ENCODE measurements at regions not wholly inside any gene's neighbourhood (a gene's known extent, or its start where the extent isn't known, plus 50 kb on each side); places are given as distances from the start of the nearest gene placed in this dataset.

DNA sequence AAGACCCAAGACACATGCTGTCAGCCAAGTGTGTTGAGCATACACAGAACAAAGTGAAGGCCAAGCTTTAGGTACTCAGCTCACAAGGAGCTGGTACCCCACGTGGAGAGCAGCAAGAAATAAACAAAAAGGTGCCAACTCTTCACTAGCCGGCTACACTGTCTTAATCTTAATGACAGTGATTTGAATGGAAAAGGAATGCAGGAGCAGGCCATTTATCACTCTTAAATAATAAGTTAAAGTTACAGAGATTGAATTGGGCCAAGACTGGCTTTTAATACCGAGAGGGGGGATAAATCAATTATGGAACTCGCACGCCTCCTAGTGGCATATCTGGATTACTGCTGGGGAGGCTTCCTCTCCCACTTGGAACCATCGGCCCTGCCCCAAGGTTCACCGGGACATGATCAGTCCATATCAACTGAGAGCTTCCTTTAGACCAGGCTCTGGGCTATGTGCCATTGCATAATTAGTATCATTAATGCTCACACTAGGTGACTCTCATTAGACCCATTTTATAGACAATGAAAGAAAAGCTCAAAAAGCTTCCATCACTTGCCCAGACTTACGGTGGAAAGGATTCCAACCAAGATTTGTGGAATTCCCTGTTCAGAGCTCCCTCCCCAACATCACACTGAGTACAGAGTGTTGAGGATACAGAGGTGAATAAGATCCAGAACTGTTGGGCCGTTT, 94.0 kb downstream of the ACTL7B start:
- H3K36me3 ChIP-seq: no peaks in the 10 kb centered on the region
- no peaks in the 10 kb centered on the region for H3K27me3 ChIP-seq
- no peaks in the 10 kb centered on the region for H3K9me3 ChIP-seq
- no peak overlapping the region for H3K27ac ChIP-seq
- H3K4me1 ChIP-seq: no peaks in the 10 kb centered on the region
- no peak overlapping the region for H3K4me3 ChIP-seq
- DNase-seq (ENCODE audit: low spot score): peak; percentile 70
- TF ChIP-seq, protein P1, sequence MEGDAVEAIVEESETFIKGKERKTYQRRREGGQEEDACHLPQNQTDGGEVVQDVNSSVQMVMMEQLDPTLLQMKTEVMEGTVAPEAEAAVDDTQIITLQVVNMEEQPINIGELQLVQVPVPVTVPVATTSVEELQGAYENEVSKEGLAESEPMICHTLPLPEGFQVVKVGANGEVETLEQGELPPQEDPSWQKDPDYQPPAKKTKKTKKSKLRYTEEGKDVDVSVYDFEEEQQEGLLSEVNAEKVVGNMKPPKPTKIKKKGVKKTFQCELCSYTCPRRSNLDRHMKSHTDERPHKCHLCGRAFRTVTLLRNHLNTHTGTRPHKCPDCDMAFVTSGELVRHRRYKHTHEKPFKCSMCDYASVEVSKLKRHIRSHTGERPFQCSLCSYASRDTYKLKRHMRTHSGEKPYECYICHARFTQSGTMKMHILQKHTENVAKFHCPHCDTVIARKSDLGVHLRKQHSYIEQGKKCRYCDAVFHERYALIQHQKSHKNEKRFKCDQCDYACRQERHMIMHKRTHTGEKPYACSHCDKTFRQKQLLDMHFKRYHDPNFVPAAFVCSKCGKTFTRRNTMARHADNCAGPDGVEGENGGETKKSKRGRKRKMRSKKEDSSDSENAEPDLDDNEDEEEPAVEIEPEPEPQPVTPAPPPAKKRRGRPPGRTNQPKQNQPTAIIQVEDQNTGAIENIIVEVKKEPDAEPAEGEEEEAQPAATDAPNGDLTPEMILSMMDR (IDR thresholded peaks at IDR 0.05): peak; percentile 84 to 93

DNA sequence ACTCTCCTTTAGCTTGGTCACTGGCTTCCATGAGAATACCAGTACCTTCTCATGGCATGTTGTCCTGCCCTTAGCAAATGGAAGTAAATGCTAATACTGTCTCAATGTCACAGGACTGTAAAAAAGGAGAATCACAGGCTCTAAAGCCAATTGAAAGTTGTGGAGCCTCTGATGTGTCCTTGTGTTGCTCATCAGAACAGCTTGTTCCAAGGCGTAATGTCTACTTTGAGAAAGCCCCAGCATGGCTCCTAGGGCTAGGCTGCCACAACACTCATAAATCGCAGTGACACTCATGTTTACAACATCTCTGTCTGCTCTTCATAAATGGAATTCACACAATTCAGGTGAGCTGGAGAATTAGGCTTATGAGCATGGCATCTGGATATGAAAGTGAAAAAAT, 94.9 kb downstream of the ACTL7B start:
- no peak overlapping the region for H3K4me3 ChIP-seq
- H3K9me3 ChIP-seq: no peaks in the 10 kb centered on the region
- H3K4me1 ChIP-seq: no peaks in the 10 kb centered on the region
- H3K27ac ChIP-seq: no peak overlapping the region
- no peaks in the 10 kb centered on the region for H3K27me3 ChIP-seq
- DNase-seq (ENCODE audit: low spot score): no peak
- TF ChIP-seq, protein P1 (IDR thresholded peaks at IDR 0.05): no peak
- H3K36me3 ChIP-seq: no peaks in the 10 kb centered on the region

DNA sequence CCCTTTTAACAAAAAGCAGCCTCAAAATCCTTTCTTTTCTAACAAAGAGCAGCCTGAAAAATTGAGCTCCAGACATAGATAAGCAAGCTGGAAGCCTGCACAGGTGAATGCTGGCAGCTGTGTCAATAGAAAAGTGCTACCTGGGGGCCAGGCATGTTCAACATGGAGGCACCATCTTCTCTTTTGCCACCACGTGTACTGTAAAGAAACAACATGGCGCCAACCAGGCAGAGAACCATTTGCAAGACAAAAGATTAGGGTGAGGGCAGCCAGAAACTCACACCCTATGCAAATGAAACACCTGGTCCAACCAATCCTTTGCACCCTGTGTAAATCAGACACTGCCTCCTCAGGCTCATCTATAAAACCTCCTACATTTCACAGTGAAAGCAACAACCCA, 96.0 kb downstream of the ACTL7B start:
- TF ChIP-seq, protein P1 (IDR thresholded peaks at IDR 0.05): no peak
- no peak overlapping the region for H3K4me3 ChIP-seq
- no peaks in the 10 kb centered on the region for H3K4me1 ChIP-seq

DNA sequence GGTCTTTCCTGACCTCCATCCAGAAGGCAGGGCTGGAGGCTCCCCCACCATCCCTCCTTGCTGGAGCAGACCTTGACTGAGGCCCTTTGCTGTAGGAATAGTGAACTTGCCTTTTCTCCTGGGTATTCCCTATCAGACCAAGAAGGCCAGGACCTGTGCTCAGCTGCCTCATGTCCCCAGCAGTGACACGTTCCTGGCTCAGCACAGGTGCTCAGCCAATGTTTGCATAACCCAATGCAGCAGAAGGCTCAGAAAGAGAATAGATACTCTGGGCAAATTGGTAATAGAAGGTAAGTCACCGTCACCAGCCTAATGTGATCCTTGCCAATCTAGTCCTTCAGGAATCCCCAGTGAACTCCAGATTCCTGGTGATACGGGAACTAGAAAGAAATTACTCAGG, 96.4 kb downstream of the ACTL7B start:
- TF ChIP-seq, protein P1 (IDR thresholded peaks at IDR 0.05): no peak
- Histone ChIP-seq H3K27me3 (no peaks in the 10 kb centered on the region), H3K4me3 (no peak overlapping the region), H3K36me3 (no peaks in the 10 kb centered on the region), H3K9me3 (no peaks in the 10 kb centered on the region), H3K4me1 (no peaks in the 10 kb centered on the region), H3K27ac (no peak overlapping the region)
- DNase-seq (ENCODE audit: low spot score): no peak

More for the DNA sequence above, 96.0 kb downstream of the ACTL7B start:
- no peaks in the 10 kb centered on the region for H3K9me3 ChIP-seq
- no peaks in the 10 kb centered on the region for H3K36me3 ChIP-seq
- H3K27me3 ChIP-seq: no peaks in the 10 kb centered on the region
- no peak for DNase-seq (ENCODE audit: low spot score)
- H3K27ac ChIP-seq: no peak overlapping the region

DNA sequence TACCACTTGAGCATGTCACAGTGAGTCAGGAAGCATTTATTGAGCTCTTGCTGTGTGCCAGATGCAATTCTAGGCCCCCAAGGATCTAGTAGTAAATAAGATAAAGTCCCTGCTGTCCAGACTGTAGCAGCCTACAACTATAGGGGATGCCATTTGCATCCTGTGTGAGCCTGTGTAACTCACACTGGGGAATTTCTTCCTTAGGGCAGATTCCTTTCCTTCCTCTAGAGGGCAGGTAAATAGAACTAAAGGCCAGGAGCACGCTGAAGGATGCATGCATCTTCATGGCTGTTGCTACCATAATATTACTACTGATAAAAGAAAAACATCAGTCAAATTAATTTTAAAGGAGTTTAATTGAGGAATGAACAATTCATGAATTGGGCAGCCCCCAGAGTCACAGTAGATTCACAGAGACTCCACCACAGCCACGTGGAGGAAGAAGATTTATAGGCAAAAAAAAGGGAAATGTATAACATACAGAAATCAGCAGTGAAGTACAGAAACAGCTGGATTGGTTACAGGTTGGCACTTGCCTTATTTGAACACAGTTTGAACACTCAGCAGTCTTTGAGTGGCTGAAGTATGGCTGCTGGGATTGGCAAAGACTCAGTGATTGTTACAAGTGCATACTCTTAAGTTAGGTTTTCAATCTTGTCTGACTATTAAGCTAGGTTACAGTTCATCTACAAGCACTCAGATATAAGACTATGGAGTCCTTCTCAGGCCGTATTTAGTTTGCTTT, 98.9 kb downstream of the ACTL7B start:
- TF ChIP-seq, protein P1 (IDR thresholded peaks at IDR 0.05): no peak
- no peak overlapping the region for H3K27ac ChIP-seq

More for the DNA sequence above, 98.9 kb downstream of the ACTL7B start:
- Histone ChIP-seq H3K27me3 (no peaks in the 10 kb centered on the region), H3K4me1 (no peaks in the 10 kb centered on the region), H3K9me3 (no peaks in the 10 kb centered on the region), H3K4me3 (no peak overlapping the region), H3K36me3 (no peaks in the 10 kb centered on the region)
- no peak for DNase-seq (ENCODE audit: low spot score)
